RWPE1 (cell line): ENCODE measurements at regions not wholly inside any gene's neighbourhood (a gene's known extent, or its start where the extent isn't known, plus 50 kb on each side); places are given as distances from the start of the nearest gene placed in this dataset.
"Not testable (repeated sequence)": the region's sequence is repeated elsewhere in the genome, so short reads cannot be mapped to it uniquely, and the experiment has no call there.

Experiments
- CTCF ChIA-PET: fragments of 350-600 bp; sonication (Branson Sonifier 250); formaldehyde crosslinking; extraction: SDS; loops from one replicate; lab custom pipeline; 2021; lab: Yijun Ruan, JAX
- POLR2A ChIA-PET: fragments of 400-600 bp; formaldehyde crosslinking; extraction: SDS; loops from one replicate; lab custom pipeline; 2020; ENCODE audit warnings: antibody characterized with exemption; ENCODE audit not compliant: low non-redundant PET; lab: Yijun Ruan, JAX
- DNase-seq: peaks from one replicate; pipeline ENCODE4 v3.0.0; 2012; ENCODE audit warnings: low spot score
- H3K27ac ChIP-seq: fragments of 450-650 bp; 2 replicates; pipeline ENCODE4 v1.5.1; 2017
- TF ChIP-seq, protein P1 (sequence below): fragments of 450-650 bp; conservative IDR thresholded peaks from 2 replicates; pipeline ENCODE4 v1.5.1; 2017; ENCODE audit warnings: low read depth, mild to moderate bottlenecking

DNA sequence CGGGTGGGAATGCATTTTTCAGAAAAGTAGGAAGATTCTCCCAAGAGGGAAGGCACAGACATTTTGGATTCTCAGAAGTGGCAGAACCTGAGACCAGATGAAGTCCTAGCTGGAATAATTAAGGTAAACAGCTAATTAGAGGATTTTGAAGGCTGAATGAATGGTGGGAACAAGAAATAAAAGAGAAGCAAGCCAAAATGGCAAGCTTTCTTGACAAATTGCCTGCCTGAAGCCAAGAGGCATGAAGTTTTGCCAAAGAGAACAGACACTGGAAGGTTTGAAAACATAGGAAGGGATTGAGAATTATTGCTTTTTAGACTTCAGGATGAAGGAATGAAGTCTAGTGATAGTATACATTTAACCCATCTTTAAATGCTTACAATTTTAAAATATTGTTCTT, 115.0 kb upstream of the SEM1 start:
- POLR2A ChIA-PET, result no interaction called here
- DNase-seq, result no peak
- no peak overlapping the region for H3K27ac ChIP-seq
- CTCF ChIA-PET, result interaction anchor here (0.6 kb wide), 1 partner anchor 533 kb away, joined by 4 read pairs; no protein-coding TSS in a partner anchor
- TF ChIP-seq, protein P1, sequence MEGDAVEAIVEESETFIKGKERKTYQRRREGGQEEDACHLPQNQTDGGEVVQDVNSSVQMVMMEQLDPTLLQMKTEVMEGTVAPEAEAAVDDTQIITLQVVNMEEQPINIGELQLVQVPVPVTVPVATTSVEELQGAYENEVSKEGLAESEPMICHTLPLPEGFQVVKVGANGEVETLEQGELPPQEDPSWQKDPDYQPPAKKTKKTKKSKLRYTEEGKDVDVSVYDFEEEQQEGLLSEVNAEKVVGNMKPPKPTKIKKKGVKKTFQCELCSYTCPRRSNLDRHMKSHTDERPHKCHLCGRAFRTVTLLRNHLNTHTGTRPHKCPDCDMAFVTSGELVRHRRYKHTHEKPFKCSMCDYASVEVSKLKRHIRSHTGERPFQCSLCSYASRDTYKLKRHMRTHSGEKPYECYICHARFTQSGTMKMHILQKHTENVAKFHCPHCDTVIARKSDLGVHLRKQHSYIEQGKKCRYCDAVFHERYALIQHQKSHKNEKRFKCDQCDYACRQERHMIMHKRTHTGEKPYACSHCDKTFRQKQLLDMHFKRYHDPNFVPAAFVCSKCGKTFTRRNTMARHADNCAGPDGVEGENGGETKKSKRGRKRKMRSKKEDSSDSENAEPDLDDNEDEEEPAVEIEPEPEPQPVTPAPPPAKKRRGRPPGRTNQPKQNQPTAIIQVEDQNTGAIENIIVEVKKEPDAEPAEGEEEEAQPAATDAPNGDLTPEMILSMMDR, result no peak

DNA sequence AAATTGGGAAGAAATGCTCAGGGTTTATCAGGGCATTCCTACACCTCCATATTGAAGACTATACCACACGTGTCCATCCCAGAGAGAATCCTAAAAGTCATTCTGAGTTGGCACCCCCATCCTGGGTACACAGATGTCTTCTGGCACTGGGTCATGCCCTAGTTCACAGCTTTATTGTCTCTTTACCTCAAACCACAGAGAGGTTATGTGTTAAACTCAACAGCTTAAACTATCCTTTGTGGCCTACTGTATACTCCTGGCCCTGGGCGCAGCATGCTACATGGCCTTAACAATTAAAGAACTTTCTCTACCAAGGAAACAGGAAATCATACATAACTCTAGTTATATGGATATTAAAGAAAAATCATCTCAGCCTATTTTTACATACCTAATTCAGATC, 115.6 kb upstream of the SEM1 start:
- CTCF ChIA-PET, result no interaction called here
- POLR2A ChIA-PET, result no interaction called here
- DNase-seq, result no peak
- TF ChIP-seq, protein P1, result no peak
- H3K27ac ChIP-seq, result no peak overlapping the region

DNA sequence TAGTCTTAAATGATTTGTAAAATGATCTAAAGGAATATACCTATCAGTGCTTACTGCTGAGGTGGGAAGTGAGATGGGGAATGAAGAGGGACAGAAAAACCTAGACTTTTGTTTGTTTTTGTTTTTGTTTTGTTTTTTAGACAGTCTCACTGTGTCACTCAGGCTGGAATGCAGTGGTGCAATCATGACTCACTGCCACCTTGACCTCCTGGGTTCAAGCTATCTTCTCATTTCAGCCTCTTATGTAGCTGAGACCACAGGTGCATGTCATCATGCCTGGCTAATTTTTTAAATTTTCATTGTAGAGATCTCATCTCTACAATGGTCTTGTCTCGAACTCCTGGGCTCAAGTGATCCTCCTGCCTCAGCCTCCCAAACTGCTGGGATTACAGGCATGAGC, 116.4 kb upstream of the SEM1 start:
- POLR2A ChIA-PET, result no interaction called here

DNA sequence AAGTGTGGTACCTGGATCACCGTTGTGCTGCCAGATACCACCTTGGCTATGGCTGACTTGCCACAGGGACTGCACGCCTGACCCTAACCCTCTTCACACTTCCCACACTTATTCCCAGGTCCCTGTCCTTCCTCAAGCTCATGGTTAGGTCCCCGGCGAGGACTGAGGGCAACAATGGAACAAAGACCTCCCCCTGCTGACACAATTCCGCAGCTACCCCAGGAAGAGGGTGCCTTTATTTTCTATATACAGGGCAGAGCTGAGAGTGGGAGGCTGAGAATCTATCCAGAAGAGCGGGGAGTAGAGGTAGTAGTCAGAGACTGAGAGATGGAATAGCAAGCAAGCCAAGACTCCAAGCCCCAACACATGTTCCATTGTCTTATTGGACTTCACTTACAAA, 118.1 kb upstream of the SEM1 start:
- H3K27ac ChIP-seq, result no peak overlapping the region
- ChIA-PET POLR2A (no interaction called here), CTCF (interaction anchor here (0.8 kb wide), 1 partner anchor 27 kb away, joined by 3 read pairs; no protein-coding TSS in a partner anchor)
- DNase-seq, result no peak
- TF ChIP-seq, protein P1, result no peak

More for the DNA sequence above, 116.4 kb upstream of the SEM1 start:
- TF ChIP-seq, protein P1, result no peak
- H3K27ac ChIP-seq, result no peak overlapping the region
- CTCF ChIA-PET, result no interaction called here
- no peak for DNase-seq

DNA sequence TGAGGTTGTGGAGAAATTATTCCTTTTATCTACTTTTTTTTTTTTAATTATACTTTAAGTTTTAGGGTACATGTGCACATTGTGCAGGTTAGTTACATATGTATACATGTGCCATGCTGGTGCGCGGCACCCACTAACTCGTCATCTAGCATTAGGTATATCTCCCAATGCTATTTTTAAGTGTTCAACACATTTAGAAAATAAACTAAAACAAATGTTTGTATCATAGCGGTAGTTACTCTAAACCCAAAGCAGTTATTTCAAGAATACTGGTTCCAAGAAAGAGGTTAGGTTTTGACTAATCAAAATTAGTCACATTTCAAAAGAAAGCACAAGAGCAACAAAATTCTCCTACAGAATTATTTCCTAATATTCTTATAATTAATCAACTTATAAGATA, 119.5 kb upstream of the SEM1 start:
- H3K27ac ChIP-seq, POLR2A ChIA-PET, DNase-seq, CTCF ChIA-PET: not testable (repeated sequence)

DNA sequence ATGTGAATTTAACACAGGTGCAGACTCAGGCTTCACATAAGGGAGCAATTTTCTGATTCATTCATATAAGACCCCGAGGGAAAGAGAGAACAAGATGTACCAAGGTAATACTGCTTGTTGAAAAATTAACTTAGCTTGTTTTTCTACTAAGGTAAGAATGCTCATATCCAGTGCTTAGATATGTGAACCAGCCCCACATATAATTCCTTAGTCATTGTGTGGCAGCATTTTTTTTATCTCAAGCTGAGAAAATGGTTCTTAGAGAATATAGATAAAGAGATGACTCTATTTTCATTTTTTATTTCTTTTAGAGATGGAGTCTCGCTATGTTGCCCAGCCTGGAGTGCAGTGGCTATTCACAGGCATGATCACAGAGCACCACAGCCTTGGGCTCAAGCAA, 121.8 kb upstream of the SEM1 start:
- DNase-seq, result no peak
- ChIA-PET POLR2A (no interaction called here), CTCF (no interaction called here)
- TF ChIP-seq, protein P1, result no peak
- no peak overlapping the region for H3K27ac ChIP-seq

DNA sequence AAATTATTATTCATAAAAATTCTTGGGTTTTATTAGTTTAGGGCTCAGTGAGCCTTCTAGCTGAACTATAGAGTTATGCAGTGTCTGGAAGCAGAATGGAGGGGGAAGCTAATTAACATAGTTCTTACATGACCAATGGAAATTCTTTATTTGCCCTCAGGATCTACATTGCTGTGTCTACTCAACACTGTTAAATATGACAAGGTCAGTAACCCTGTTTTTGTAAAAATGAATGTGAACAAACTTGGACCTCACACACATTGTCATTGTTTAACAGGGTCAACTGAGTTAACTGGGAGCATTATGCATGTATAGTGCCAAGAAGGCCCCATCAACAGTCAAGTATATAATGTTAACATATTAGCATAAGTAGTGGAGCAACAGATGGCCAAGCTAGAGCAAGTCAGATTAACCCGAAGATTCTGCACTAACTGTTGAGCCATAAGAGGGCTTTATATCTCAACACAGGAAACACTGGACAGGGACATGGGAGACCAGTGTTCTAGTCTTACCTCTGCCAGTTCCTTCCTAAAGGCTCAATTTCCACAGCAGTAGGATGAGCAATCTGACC, 122.5 kb upstream of the SEM1 start:
- TF ChIP-seq, protein P1, result no peak
- H3K27ac ChIP-seq, result no peak overlapping the region
- CTCF ChIA-PET, result interaction anchor here (0.9 kb wide), 1 partner anchor 37 kb away, joined by 3 read pairs; no protein-coding TSS in a partner anchor
- no peak for DNase-seq
- POLR2A ChIA-PET, result no interaction called here
